Cardiac fibroblast (primary cell): ENCODE measurements at regions not wholly inside any gene's neighbourhood (a gene's known extent, or its start where the extent isn't known, plus 50 kb on each side); places are given as distances from the start of the nearest gene placed in this dataset.

Experiments
- DNase-seq, 2 donors: peaks; one replicate each; pipeline versions ENCODE4 v3.0.0 to v3.0.0-alpha.2; 2010; ENCODE audit warnings: low read depth in 2 of 2
- H3K4me3 ChIP-seq, 2 donors: replicated peaks in 1 of 2; 1 replicate in 1 of 2; 2 replicates in 1 of 2; pipeline ENCODE4 v1.5.1; 2011; ENCODE audit warnings: low read depth in 2 of 2, low read length in 2 of 2, mild to moderate bottlenecking in 2 of 2, moderate library complexity in 1 of 2
- CTCF ChIP-seq: IDR thresholded peaks from one replicate; pipeline ENCODE4 v1.5.1; 2011; ENCODE audit warnings: low read depth, mild to moderate bottlenecking, low read length, inconsistent platforms

GRCh38 chr7:26467104-26467503 lies 175.4 kb downstream of the SNX10 start:
- no peak for TF ChIP-seq CTCF
- DNase-seq = no peak
- H3K4me3 ChIP-seq = no peak overlapping the region

GRCh38 chr7:26467541-26467940 lies 175.9 kb downstream of the SNX10 start:
- no peak for DNase-seq

GRCh38 chr7:26468625-26469024 lies 177.0 kb downstream of the SNX10 start:
- no peak overlapping the region for H3K4me3 ChIP-seq
- DNase-seq = no peak
- no peak for TF ChIP-seq CTCF

More at GRCh38 chr7:26467541-26467940, 175.9 kb downstream of the SNX10 start:
- H3K4me3 ChIP-seq = no peak overlapping the region
- TF ChIP-seq CTCF = no peak

GRCh38 chr7:26469188-26469587 lies 177.5 kb downstream of the SNX10 start:
- H3K4me3 ChIP-seq = no peak overlapping the region
- TF ChIP-seq CTCF = no peak
- no peak for DNase-seq

GRCh38 chr7:26470691-26471090 lies 179.0 kb downstream of the SNX10 start:
- DNase-seq = no peak
- H3K4me3 ChIP-seq = no peak overlapping the region
- TF ChIP-seq CTCF = no peak

GRCh38 chr7:26471306-26472075 lies 179.8 kb downstream of the SNX10 start:
- no peak for TF ChIP-seq CTCF
- H3K4me3 ChIP-seq = no peak overlapping the region
- no peak for DNase-seq

- no peak for DNase-seq
- no peak for TF ChIP-seq CTCF
- H3K4me3 ChIP-seq = no peak overlapping the region
Measured at GRCh38 chr7:26472971-26473370, 181.3 kb downstream of the SNX10 start.
